ENCODE measurements at regions not wholly inside any gene's neighbourhood (a gene's known extent, or its start where the extent isn't known, plus 50 kb on each side); places are given as distances from the start of the nearest gene placed in this dataset.

- no peaks in the 10 kb centered on the region for H3K36me3 ChIP-seq (ENCODE audit: insufficient read depth, low read length)
- no peak overlapping the region for H3K27ac ChIP-seq (ENCODE audit: low read depth, low read length)
- H4K20me1 ChIP-seq (ENCODE audit: insufficient read depth, low read length): no peaks in the 10 kb centered on the region
- H3K4me2 ChIP-seq (ENCODE audit: low read length): no peak overlapping the region
- Mint-ChIP-seq H3K4me3 (ENCODE audit: unreplicated experiment) (no peak overlapping the region), H3K9me3 (ENCODE audit: unreplicated experiment) (no peaks in the 10 kb centered on the region), H3K36me3 (ENCODE audit: low read depth, unreplicated experiment) (no peaks in the 10 kb centered on the region), H3K27ac (ENCODE audit: unreplicated experiment) (no peak overlapping the region), H3K4me1 (ENCODE audit: low read depth, unreplicated experiment) (peaks cover 9% of the 10 kb centered on the region), H3K27me3 (ENCODE audit: low read depth, unreplicated experiment) (no peaks in the 10 kb centered on the region)
- DNase-seq (ENCODE audit: low read depth) (no peak), FAIRE-seq (no peak)
- no peaks in the 10 kb centered on the region for H3K9me3 ChIP-seq (ENCODE audit: insufficient read depth, low read depth, low read length)
- H3K9ac ChIP-seq (ENCODE audit: low read length): no peak overlapping the region
- TF ChIP-seq EZH2 (IDR thresholded peaks at IDR 0.05; ENCODE audit: insufficient read depth, low read length) (no peak), CTCF (IDR thresholded peaks at IDR 0.05; ENCODE audit: insufficient read depth, low read depth, low read length) (no peak)
- H3K79me2 ChIP-seq (ENCODE audit: insufficient read depth, low read length): no peaks in the 10 kb centered on the region
- H3K4me3 ChIP-seq (ENCODE audit: insufficient read depth, low read depth, low read length): no peak overlapping the region
- H3K27me3 ChIP-seq (ENCODE audit: insufficient read depth, low read length): no peaks in the 10 kb centered on the region
- H3K4me1 ChIP-seq (ENCODE audit: insufficient read depth, low read length): no peaks in the 10 kb centered on the region
- H2AFZ ChIP-seq (ENCODE audit: low read depth, low read length): no peak overlapping the region
Observed at GRCh38 chr7:46637793-46638735, 717.0 kb upstream of the IGFBP3 start.

GRCh38 chr7:46636022-46636421 lies 715.0 kb upstream of the IGFBP3 start:
- TF ChIP-seq EZH2 (IDR thresholded peaks at IDR 0.05; ENCODE audit: insufficient read depth, low read length) (no peak), CTCF (IDR thresholded peaks at IDR 0.05; ENCODE audit: insufficient read depth, low read depth, low read length) (no peak)
- no peak overlapping the region for H3K27ac Mint-ChIP-seq (ENCODE audit: unreplicated experiment)

More at GRCh38 chr7:46636022-46636421, 715.0 kb upstream of the IGFBP3 start:
- Histone ChIP-seq H3K79me2 (ENCODE audit: insufficient read depth, low read length) (no peaks in the 10 kb centered on the region), H2AFZ (ENCODE audit: low read depth, low read length) (no peak overlapping the region), H4K20me1 (ENCODE audit: insufficient read depth, low read length) (no peaks in the 10 kb centered on the region), H3K27me3 (ENCODE audit: insufficient read depth, low read length) (no peaks in the 10 kb centered on the region), H3K9ac (ENCODE audit: low read length) (no peak overlapping the region), H3K4me1 (ENCODE audit: insufficient read depth, low read length) (no peaks in the 10 kb centered on the region), H3K27ac (ENCODE audit: low read depth, low read length) (no peak overlapping the region), H3K9me3 (ENCODE audit: insufficient read depth, low read depth, low read length) (no peaks in the 10 kb centered on the region), H3K36me3 (ENCODE audit: insufficient read depth, low read length) (no peaks in the 10 kb centered on the region), H3K4me2 (ENCODE audit: low read length) (no peak overlapping the region), H3K4me3 (ENCODE audit: insufficient read depth, low read depth, low read length) (no peak overlapping the region)
- Mint-ChIP-seq H3K4me3 (ENCODE audit: unreplicated experiment) (no peak overlapping the region), H3K27me3 (ENCODE audit: low read depth, unreplicated experiment) (no peaks in the 10 kb centered on the region), H3K36me3 (ENCODE audit: low read depth, unreplicated experiment) (no peaks in the 10 kb centered on the region), H3K9me3 (ENCODE audit: unreplicated experiment) (no peaks in the 10 kb centered on the region), H3K4me1 (ENCODE audit: low read depth, unreplicated experiment) (peaks cover 12% of the 10 kb centered on the region)
- DNase-seq (ENCODE audit: low read depth) (no peak), FAIRE-seq (no peak)
